ENCODE measurements at regions not wholly inside any gene's neighbourhood (a gene's known extent, or its start where the extent isn't known, plus 50 kb on each side); places are given as distances from the start of the nearest gene placed in this dataset.

- no peaks in the 10 kb centered on the region for H3K4me1 ChIP-seq (ENCODE audit: insufficient read depth, insufficient read length)
- no peaks in the 10 kb centered on the region for H3K27me3 ChIP-seq (ENCODE audit: insufficient read depth, insufficient read length)
- H3K9me3 ChIP-seq (ENCODE audit: insufficient read depth, low read length): no peaks in the 10 kb centered on the region
- H3K9ac ChIP-seq (ENCODE audit: insufficient read length, low read depth): no peak overlapping the region
- no peak overlapping the region for H3K4me3 ChIP-seq (ENCODE audit: insufficient read length, low read depth)
- TF ChIP-seq SUZ12 (IDR thresholded peaks at IDR 0.05; ENCODE audit: extremely low read depth, insufficient read depth, insufficient read length): no peak
- no peak for TF ChIP-seq YY1 (IDR thresholded peaks at IDR 0.05; ENCODE audit: insufficient read depth, insufficient read length)
- no peak for TF ChIP-seq ZNF274 (IDR thresholded peaks at IDR 0.05; ENCODE audit: low read depth, low read length)
- no peaks in the 10 kb centered on the region for H3K36me3 ChIP-seq (ENCODE audit: insufficient read depth, insufficient read length, low read length)
- DNase-seq (ENCODE audit: low read depth, low spot score): no peak
These were observed 642.3 kb downstream of the PLOD2 start for GRCh38 chr3:145518639-145519038.

DNA sequence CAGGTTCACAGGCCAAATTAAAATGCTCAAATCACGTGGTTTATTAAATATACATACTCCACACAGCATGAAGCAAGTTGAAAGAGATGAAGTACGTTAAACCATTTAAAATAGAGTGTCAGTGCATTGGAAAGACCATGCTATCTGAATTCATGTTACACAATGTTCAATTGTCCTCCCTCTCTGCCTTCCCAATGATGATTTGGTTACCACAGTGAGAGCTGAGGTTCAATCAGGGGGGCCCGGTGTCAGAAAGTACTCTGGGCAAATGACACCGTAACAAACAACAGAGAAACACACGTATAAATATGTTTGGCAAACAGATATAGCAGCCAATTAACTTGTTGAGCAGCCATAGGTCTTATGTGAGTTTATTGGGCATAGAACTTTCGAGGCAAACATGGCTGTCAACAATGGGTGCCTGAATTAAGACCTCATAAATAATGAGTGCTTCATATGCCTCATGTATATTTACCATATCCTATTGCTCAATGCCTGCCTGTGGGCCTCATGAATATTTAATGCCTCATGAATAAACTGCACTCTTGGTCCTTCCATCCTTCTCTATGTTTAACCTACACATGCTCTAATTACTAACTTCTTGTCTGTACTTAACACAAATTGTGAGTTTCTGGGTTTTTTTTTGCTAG is 641.5 kb downstream of the PLOD2 start:
- no peaks in the 10 kb centered on the region for H3K4me1 ChIP-seq (ENCODE audit: insufficient read depth, insufficient read length)
- no peak overlapping the region for H3K4me3 ChIP-seq (ENCODE audit: insufficient read length, low read depth)
- no peaks in the 10 kb centered on the region for H3K9me3 ChIP-seq (ENCODE audit: insufficient read depth, low read length)
- H3K27me3 ChIP-seq (ENCODE audit: insufficient read depth, insufficient read length): no peaks in the 10 kb centered on the region
- TF ChIP-seq SUZ12 (IDR thresholded peaks at IDR 0.05; ENCODE audit: extremely low read depth, insufficient read depth, insufficient read length) (no peak), YY1 (IDR thresholded peaks at IDR 0.05; ENCODE audit: insufficient read depth, insufficient read length) (no peak), ZNF274 (IDR thresholded peaks at IDR 0.05; ENCODE audit: low read depth, low read length) (no peak)
- no peak overlapping the region for H3K9ac ChIP-seq (ENCODE audit: insufficient read length, low read depth)
- DNase-seq (ENCODE audit: low read depth, low spot score): no peak
- H3K36me3 ChIP-seq (ENCODE audit: insufficient read depth, insufficient read length, low read length): no peaks in the 10 kb centered on the region

GRCh38 chr3:145522179-145522578 is 638.8 kb downstream of the PLOD2 start:
- no peak for DNase-seq (ENCODE audit: low read depth, low spot score)
- TF ChIP-seq YY1 (IDR thresholded peaks at IDR 0.05; ENCODE audit: insufficient read depth, insufficient read length): no peak
- TF ChIP-seq ZNF274 (IDR thresholded peaks at IDR 0.05; ENCODE audit: low read depth, low read length): no peak
- TF ChIP-seq SUZ12 (IDR thresholded peaks at IDR 0.05; ENCODE audit: extremely low read depth, insufficient read depth, insufficient read length): no peak

GRCh38 chr3:145522893-145523651 is 637.9 kb downstream of the PLOD2 start:
- Histone ChIP-seq H3K36me3 (ENCODE audit: insufficient read depth, insufficient read length, low read length) (no peaks in the 10 kb centered on the region), H3K9ac (ENCODE audit: insufficient read length, low read depth) (no peak overlapping the region), H3K4me1 (ENCODE audit: insufficient read depth, insufficient read length) (no peaks in the 10 kb centered on the region), H3K27me3 (ENCODE audit: insufficient read depth, insufficient read length) (no peaks in the 10 kb centered on the region), H3K4me3 (ENCODE audit: insufficient read length, low read depth) (no peak overlapping the region), H3K9me3 (ENCODE audit: insufficient read depth, low read length) (no peaks in the 10 kb centered on the region)
- TF ChIP-seq YY1 (IDR thresholded peaks at IDR 0.05; ENCODE audit: insufficient read depth, insufficient read length): no peak
- TF ChIP-seq SUZ12 (IDR thresholded peaks at IDR 0.05; ENCODE audit: extremely low read depth, insufficient read depth, insufficient read length): no peak
- no peak for TF ChIP-seq ZNF274 (IDR thresholded peaks at IDR 0.05; ENCODE audit: low read depth, low read length)
- no peak for DNase-seq (ENCODE audit: low read depth, low spot score)

More at GRCh38 chr3:145522179-145522578, 638.8 kb downstream of the PLOD2 start:
- H3K9me3 ChIP-seq (ENCODE audit: insufficient read depth, low read length): no peaks in the 10 kb centered on the region
- H3K9ac ChIP-seq (ENCODE audit: insufficient read length, low read depth): no peak overlapping the region
- H3K27me3 ChIP-seq (ENCODE audit: insufficient read depth, insufficient read length): no peaks in the 10 kb centered on the region
- H3K4me3 ChIP-seq (ENCODE audit: insufficient read length, low read depth): no peak overlapping the region
- no peaks in the 10 kb centered on the region for H3K4me1 ChIP-seq (ENCODE audit: insufficient read depth, insufficient read length)
- no peaks in the 10 kb centered on the region for H3K36me3 ChIP-seq (ENCODE audit: insufficient read depth, insufficient read length, low read length)

DNA sequence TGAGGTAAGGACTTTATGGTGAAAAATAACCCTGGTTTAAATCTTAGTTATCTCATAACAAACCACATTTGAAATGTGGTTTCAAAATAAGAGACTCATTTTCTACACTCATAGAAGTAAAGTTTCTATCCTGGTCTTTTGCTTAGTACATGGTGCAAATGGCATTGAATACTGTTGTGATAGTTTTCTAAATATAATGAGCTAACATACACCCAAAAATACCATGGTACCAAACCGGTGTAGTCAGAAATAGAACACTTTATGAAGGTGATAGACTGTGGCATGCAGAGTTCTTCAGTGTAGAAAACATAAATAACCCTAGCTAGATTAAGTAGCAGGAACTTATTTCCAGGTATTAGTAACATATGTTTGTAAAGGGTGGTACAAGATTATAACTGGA is 629.4 kb downstream of the PLOD2 start:
- Histone ChIP-seq H3K9ac (ENCODE audit: insufficient read length, low read depth) (no peak overlapping the region), H3K4me1 (ENCODE audit: insufficient read depth, insufficient read length) (no peaks in the 10 kb centered on the region), H3K9me3 (ENCODE audit: insufficient read depth, low read length) (no peaks in the 10 kb centered on the region), H3K27me3 (ENCODE audit: insufficient read depth, insufficient read length) (no peaks in the 10 kb centered on the region), H3K36me3 (ENCODE audit: insufficient read depth, insufficient read length, low read length) (no peaks in the 10 kb centered on the region), H3K4me3 (ENCODE audit: insufficient read length, low read depth) (no peak overlapping the region)
- no peak for TF ChIP-seq SUZ12 (IDR thresholded peaks at IDR 0.05; ENCODE audit: extremely low read depth, insufficient read depth, insufficient read length)
- DNase-seq (ENCODE audit: low read depth, low spot score): no peak

DNA sequence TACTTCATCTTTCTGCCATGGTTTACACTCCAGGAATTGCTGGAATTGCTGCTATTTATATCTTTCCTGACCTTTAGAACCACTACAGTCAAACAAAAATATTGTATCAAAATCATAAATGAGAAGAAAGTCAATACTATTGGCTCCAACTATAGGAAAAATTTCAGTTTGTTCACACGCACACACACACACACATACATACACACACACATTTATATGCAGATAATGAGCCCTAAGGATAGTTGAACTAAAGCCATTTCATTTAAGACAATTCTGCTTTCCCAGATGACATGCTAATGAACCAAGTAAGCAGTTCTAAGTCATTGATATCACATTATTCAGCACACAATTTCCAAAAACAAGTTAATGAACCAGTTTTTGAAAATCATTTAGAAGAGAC is 627.3 kb downstream of the PLOD2 start:
- no peak overlapping the region for H3K9ac ChIP-seq (ENCODE audit: insufficient read length, low read depth)
- TF ChIP-seq ZNF274 (IDR thresholded peaks at IDR 0.05; ENCODE audit: low read depth, low read length) (no peak), SUZ12 (IDR thresholded peaks at IDR 0.05; ENCODE audit: extremely low read depth, insufficient read depth, insufficient read length) (no peak), YY1 (IDR thresholded peaks at IDR 0.05; ENCODE audit: insufficient read depth, insufficient read length) (no peak)
- DNase-seq (ENCODE audit: low read depth, low spot score): no peak

GRCh38 chr3:145536461-145536860 is 624.5 kb downstream of the PLOD2 start:
- TF ChIP-seq YY1 (IDR thresholded peaks at IDR 0.05; ENCODE audit: insufficient read depth, insufficient read length) (no peak), ZNF274 (IDR thresholded peaks at IDR 0.05; ENCODE audit: low read depth, low read length) (no peak), SUZ12 (IDR thresholded peaks at IDR 0.05; ENCODE audit: extremely low read depth, insufficient read depth, insufficient read length) (no peak)
- H3K36me3 ChIP-seq (ENCODE audit: insufficient read depth, insufficient read length, low read length): no peaks in the 10 kb centered on the region
- no peaks in the 10 kb centered on the region for H3K4me1 ChIP-seq (ENCODE audit: insufficient read depth, insufficient read length)
- no peaks in the 10 kb centered on the region for H3K27me3 ChIP-seq (ENCODE audit: insufficient read depth, insufficient read length)
- no peaks in the 10 kb centered on the region for H3K9me3 ChIP-seq (ENCODE audit: insufficient read depth, low read length)
- no peak for DNase-seq (ENCODE audit: low read depth, low spot score)
- H3K9ac ChIP-seq (ENCODE audit: insufficient read length, low read depth): no peak overlapping the region
- H3K4me3 ChIP-seq (ENCODE audit: insufficient read length, low read depth): no peak overlapping the region

More for the DNA sequence above, 627.3 kb downstream of the PLOD2 start:
- Histone ChIP-seq H3K36me3 (ENCODE audit: insufficient read depth, insufficient read length, low read length) (no peaks in the 10 kb centered on the region), H3K4me1 (ENCODE audit: insufficient read depth, insufficient read length) (no peaks in the 10 kb centered on the region), H3K4me3 (ENCODE audit: insufficient read length, low read depth) (no peak overlapping the region), H3K9me3 (ENCODE audit: insufficient read depth, low read length) (no peaks in the 10 kb centered on the region), H3K27me3 (ENCODE audit: insufficient read depth, insufficient read length) (no peaks in the 10 kb centered on the region)

All from NT2/D1 (cell line).